SKM-1 treated with dmso at 0.1 percent for 144 hours (cell line): ENCODE measurements at regions not wholly inside any gene's neighbourhood (a gene's known extent, or its start where the extent isn't known, plus 50 kb on each side); places are given as distances from the start of the nearest gene placed in this dataset.
"Not testable (repeated sequence)": the region's sequence is repeated elsewhere in the genome, so short reads cannot be mapped to it uniquely, and the experiment has no call there.

Experiments
- DNase-seq: peaks from one replicate; lab custom pipeline; 2025; ENCODE audit not compliant: unreplicated experiment; lab: John Stamatoyannopoulos, UW

- not testable (repeated sequence) for DNase-seq
Observed at GRCh38 chr16:60605652-60606051, 1430.6 kb downstream of the CDH8 start.

- DNase-seq = no peak
Observed at GRCh38 chr16:60605176-60605575, 1431.1 kb downstream of the CDH8 start.

GRCh38 chr16:60586493-60586892, 1449.7 kb downstream of the CDH8 start:
- no peak for DNase-seq

- no peak for DNase-seq
Observed at GRCh38 chr16:60582528-60582927, 1453.7 kb downstream of the CDH8 start.

- DNase-seq = no peak
Observed at GRCh38 chr16:60566901-60567300, 1469.3 kb downstream of the CDH8 start.

- no peak for DNase-seq
Observed at GRCh38 chr16:60564588-60564987, 1471.7 kb downstream of the CDH8 start.

GRCh38 chr16:60563166-60563565, 1473.1 kb downstream of the CDH8 start:
- no peak for DNase-seq

- no peak for DNase-seq
Observed at GRCh38 chr16:60558936-60559335, 1477.3 kb downstream of the CDH8 start.

GRCh38 chr16:60553090-60553757, 1483.0 kb downstream of the CDH8 start:
- no peak for DNase-seq

GRCh38 chr16:60541535-60541934, 1494.7 kb downstream of the CDH8 start:
- no peak for DNase-seq

GRCh38 chr16:60510941-60511340, 1525.3 kb downstream of the CDH8 start:
- no peak for DNase-seq

GRCh38 chr16:60510208-60510607, 1526.0 kb downstream of the CDH8 start:
- no peak for DNase-seq

GRCh38 chr16:60491273-60491672, 1545.0 kb downstream of the CDH8 start:
- DNase-seq = no peak

- peak; percentile 1 for DNase-seq
Observed at GRCh38 chr16:60485872-60486489, 1550.3 kb downstream of the CDH8 start.

- DNase-seq = no peak
Observed at GRCh38 chr16:60484901-60485300, 1551.3 kb downstream of the CDH8 start.

- DNase-seq = no peak
Observed at GRCh38 chr16:60481591-60481990, 1554.6 kb downstream of the CDH8 start.

GRCh38 chr16:60478810-60479209, 1557.4 kb downstream of the CDH8 start:
- DNase-seq = no peak

- DNase-seq = no peak
Observed at GRCh38 chr16:60463986-60464385, 1572.3 kb downstream of the CDH8 start.

GRCh38 chr16:60459463-60459862, 1576.8 kb downstream of the CDH8 start:
- DNase-seq = no peak

GRCh38 chr16:60458255-60458654, 1578.0 kb downstream of the CDH8 start:
- no peak for DNase-seq

- no peak for DNase-seq
Observed at GRCh38 chr16:60452646-60453045, 1583.6 kb downstream of the CDH8 start.

- no peak for DNase-seq
Observed at GRCh38 chr16:60438894-60439293, 1597.3 kb downstream of the CDH8 start.

GRCh38 chr16:60432472-60432871, 1603.8 kb downstream of the CDH8 start:
- DNase-seq = no peak
